GM03348 (cell line): ENCODE measurements at regions not wholly inside any gene's neighbourhood (a gene's known extent, or its start where the extent isn't known, plus 50 kb on each side); places are given as distances from the start of the nearest gene placed in this dataset.
"Not testable (repeated sequence)": the region's sequence is repeated elsewhere in the genome, so short reads cannot be mapped to it uniquely, and the experiment has no call there.

Experiments used
- DNase-seq: peaks from one replicate; pipeline ENCODE4 v3.0.0; 2012; ENCODE audit warnings: low spot score

GRCh38 chr1:187956975-187957374 lies 1128.2 kb downstream of the PLA2G4A start:
- DNase-seq = no peak

- no peak for DNase-seq
Observed at GRCh38 chr1:187958207-187958606, 1129.5 kb downstream of the PLA2G4A start.

GRCh38 chr1:187959062-187959461 lies 1130.3 kb downstream of the PLA2G4A start:
- no peak for DNase-seq

- no peak for DNase-seq
Observed at GRCh38 chr1:187960125-187960638, 1131.4 kb downstream of the PLA2G4A start.

- DNase-seq = no peak
Observed at GRCh38 chr1:187961895-187962294, 1133.1 kb downstream of the PLA2G4A start.

GRCh38 chr1:187971851-187972250 lies 1143.1 kb downstream of the PLA2G4A start:
- no peak for DNase-seq

- no peak for DNase-seq
Observed at GRCh38 chr1:187977298-187977697, 1148.5 kb downstream of the PLA2G4A start.

- DNase-seq = no peak
Observed at GRCh38 chr1:187985145-187985896, 1156.6 kb downstream of the PLA2G4A start.

GRCh38 chr1:187985897-187986654 lies 1157.3 kb downstream of the PLA2G4A start:
- DNase-seq = no peak

- DNase-seq = no peak
Observed at GRCh38 chr1:187987236-187987776, 1158.6 kb downstream of the PLA2G4A start.

GRCh38 chr1:187991944-187992343 lies 1163.2 kb downstream of the PLA2G4A start:
- no peak for DNase-seq

GRCh38 chr1:187996780-187997179 lies 1168.0 kb downstream of the PLA2G4A start:
- no peak for DNase-seq

GRCh38 chr1:187999973-188000372 lies 1171.2 kb downstream of the PLA2G4A start:
- DNase-seq = no peak

- DNase-seq = not testable (repeated sequence)
Observed at GRCh38 chr1:188003687-188004086, 1174.9 kb downstream of the PLA2G4A start.

- DNase-seq = no peak
Observed at GRCh38 chr1:188004849-188005248, 1176.1 kb downstream of the PLA2G4A start.

GRCh38 chr1:188006354-188006753 lies 1177.6 kb downstream of the PLA2G4A start:
- no peak for DNase-seq

GRCh38 chr1:188013222-188013849 lies 1184.6 kb downstream of the PLA2G4A start:
- DNase-seq = not testable (repeated sequence)

GRCh38 chr1:188017921-188018320 lies 1189.2 kb downstream of the PLA2G4A start:
- DNase-seq = no peak

GRCh38 chr1:188022661-188023060 lies 1193.9 kb downstream of the PLA2G4A start:
- no peak for DNase-seq

GRCh38 chr1:188023206-188023605 lies 1194.5 kb downstream of the PLA2G4A start:
- DNase-seq = no peak

GRCh38 chr1:188027613-188028012 lies 1198.9 kb downstream of the PLA2G4A start:
- no peak for DNase-seq

GRCh38 chr1:188037572-188037971 lies 1208.8 kb downstream of the PLA2G4A start:
- DNase-seq = not testable (repeated sequence)
